Activated naive CD8-positive, alpha-beta T cell (primary cell): ENCODE measurements at regions not wholly inside any gene's neighbourhood (a gene's known extent, or its start where the extent isn't known, plus 50 kb on each side); places are given as distances from the start of the nearest gene placed in this dataset.
"Not testable (repeated sequence)": the region's sequence is repeated elsewhere in the genome, so short reads cannot be mapped to it uniquely, and the experiment has no call there.

Experiments used
- H3K27ac Mint-ChIP-seq: one replicate; pipeline ENCODE4 v1.8.0; 2021; ENCODE audit warnings: mixed read lengths
- H3K27me3 Mint-ChIP-seq: one replicate; pipeline ENCODE4 v1.8.0; 2021; ENCODE audit warnings: mixed read lengths
- H3K36me3 Mint-ChIP-seq: one replicate; pipeline ENCODE4 v1.8.0; 2021; ENCODE audit warnings: mixed read lengths
- H3K4me1 Mint-ChIP-seq: one replicate; pipeline ENCODE4 v1.8.0; 2021; ENCODE audit warnings: low read depth, mixed read lengths
- H3K4me3 Mint-ChIP-seq: one replicate; pipeline ENCODE4 v1.8.0; 2021; ENCODE audit warnings: mild to moderate bottlenecking, mixed read lengths
- H3K9me3 Mint-ChIP-seq: one replicate; pipeline ENCODE4 v1.8.0; 2021; ENCODE audit warnings: low read depth, mixed read lengths

DNA sequence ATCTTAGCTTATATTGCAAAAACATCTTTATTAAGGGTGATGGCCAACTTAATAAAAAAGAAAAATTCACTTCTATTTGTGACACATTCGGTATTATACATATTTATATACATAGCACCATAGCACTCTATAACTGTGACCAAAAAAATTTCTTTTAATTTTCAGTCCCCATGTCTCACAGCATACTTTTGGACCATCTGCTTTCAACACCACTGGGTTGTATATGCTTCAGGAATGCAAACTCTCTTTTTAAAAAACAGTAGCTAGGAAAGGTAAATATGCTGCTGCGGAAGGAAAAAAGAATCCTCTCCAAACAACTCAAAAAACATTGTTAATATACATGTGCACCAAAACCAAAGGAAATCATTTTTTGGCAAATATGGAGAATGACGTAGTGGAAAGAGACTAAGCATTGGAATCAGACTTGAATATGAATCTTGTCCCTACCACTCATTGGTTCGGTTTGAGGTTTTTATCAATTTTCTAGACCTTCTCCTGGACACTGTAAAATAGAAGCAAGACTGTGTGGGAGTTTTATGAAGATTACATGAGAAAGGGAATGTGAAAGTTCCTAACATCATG is 227.9 kb downstream of the BLID start:
- Mint-ChIP-seq H3K4me1 (no peaks in the 10 kb centered on the region), H3K27ac (no peak overlapping the region), H3K4me3 (no peak overlapping the region), H3K27me3 (no peaks in the 10 kb centered on the region), H3K36me3 (no peaks in the 10 kb centered on the region), H3K9me3 (no peaks in the 10 kb centered on the region)

DNA sequence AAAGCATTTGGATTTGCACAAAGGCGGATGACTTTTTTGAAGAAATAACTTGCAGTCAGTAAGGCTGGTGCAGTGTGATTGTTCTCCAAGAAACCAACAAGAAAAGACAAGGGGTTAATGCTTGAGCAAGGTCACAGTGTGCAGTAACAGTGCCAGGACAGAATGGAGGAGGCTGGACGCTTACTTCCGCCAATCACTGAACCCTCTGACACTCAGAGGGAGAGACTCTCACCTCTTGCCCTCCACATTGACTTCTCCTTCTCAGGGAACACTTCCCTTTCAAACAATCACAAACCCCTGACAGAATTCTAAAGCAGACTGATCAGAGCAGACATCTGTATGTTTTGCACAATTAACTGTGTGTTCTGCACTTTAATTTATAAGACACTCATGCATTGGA is 228.4 kb downstream of the BLID start:
- Mint-ChIP-seq H3K27me3 (peaks cover 2% of the 10 kb centered on the region), H3K9me3 (no peaks in the 10 kb centered on the region), H3K36me3 (no peaks in the 10 kb centered on the region), H3K4me1 (no peaks in the 10 kb centered on the region), H3K4me3 (no peak overlapping the region), H3K27ac (no peak overlapping the region)

DNA sequence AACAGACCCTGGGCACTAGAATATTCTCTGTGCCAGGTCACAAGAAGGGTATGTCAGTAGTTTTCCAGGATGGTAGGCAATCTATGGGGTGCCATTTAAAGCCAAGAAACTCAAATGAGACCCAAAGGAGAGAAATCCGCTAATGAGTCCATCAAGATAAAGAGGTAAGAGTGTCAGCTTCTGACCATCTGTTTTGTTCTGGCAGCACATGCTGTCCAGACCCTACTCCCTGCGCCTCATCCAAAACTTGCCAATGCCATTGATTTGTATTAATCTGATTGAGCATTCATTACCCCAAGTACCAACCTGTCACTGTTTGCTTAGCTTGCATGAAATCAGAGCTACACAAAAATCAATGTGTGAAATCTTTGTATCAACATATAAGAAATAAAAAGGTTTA is 229.0 kb downstream of the BLID start:
- Mint-ChIP-seq H3K27ac (no peak overlapping the region), H3K4me3 (no peak overlapping the region), H3K4me1 (no peaks in the 10 kb centered on the region), H3K9me3 (no peaks in the 10 kb centered on the region), H3K36me3 (no peaks in the 10 kb centered on the region), H3K27me3 (peaks cover 2% of the 10 kb centered on the region)

DNA sequence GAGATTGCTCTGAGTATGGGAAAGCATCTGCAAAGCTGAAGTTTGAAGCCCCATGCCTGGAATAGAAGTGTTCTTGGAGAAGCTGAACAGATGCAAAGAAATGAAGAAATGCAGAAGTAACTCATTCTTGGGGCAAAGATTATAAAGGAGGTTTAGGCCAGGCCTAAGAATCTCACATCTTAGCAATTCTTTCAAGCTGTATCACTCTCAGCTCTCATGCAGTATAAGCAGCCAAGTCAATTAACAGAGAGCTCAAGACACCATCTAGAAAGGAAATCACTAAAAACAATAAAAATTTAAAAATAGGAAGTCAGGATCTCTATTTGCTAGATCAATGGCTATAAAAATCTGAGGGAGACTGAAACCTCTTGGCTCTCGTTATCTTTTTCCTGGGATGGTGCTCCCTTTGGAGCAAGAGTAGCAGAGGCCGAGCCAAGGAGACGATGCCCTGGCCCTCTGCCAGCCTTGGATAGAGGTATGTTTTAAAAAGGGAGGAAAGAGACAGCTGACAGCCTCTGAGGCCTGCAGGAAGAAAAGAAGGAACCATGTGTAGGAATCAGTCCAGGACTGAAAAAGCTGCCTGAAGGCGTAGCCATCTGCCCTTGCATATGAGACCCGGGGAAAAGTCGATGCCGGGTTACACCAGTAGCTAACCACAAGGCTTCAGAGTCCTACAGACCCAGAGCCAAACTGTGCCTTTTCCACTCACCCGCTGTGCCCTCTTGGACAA is 229.8 kb downstream of the BLID start:
- H3K9me3 Mint-ChIP-seq, result no peaks in the 10 kb centered on the region
- no peak overlapping the region for H3K4me3 Mint-ChIP-seq
- no peak overlapping the region for H3K27ac Mint-ChIP-seq
- H3K27me3 Mint-ChIP-seq, result peaks cover 2% of the 10 kb centered on the region
- H3K36me3 Mint-ChIP-seq, result no peaks in the 10 kb centered on the region
- no peaks in the 10 kb centered on the region for H3K4me1 Mint-ChIP-seq

DNA sequence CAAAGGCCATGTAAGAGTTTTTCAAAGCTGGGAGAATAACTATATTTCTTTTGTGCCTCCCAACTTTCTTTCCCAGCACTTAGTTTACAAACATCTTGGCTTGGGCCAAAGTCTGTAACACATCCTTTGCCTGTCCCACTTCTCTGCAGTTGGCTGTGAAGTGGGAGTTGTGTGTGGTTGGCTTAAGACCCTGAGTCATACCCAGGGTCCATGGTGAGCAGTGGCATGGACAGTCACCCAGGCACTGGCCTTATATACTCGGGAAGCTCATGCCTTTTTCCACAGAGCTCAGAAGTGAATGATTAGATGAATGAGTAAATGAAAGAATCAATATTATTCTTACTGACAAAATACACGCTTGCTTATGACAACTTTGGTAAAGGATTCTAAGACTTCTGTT is 231.4 kb downstream of the BLID start:
- Mint-ChIP-seq H3K4me1 (no peaks in the 10 kb centered on the region), H3K4me3 (no peak overlapping the region), H3K36me3 (no peaks in the 10 kb centered on the region), H3K27ac (no peak overlapping the region), H3K27me3 (peaks cover 2% of the 10 kb centered on the region), H3K9me3 (no peaks in the 10 kb centered on the region)

DNA sequence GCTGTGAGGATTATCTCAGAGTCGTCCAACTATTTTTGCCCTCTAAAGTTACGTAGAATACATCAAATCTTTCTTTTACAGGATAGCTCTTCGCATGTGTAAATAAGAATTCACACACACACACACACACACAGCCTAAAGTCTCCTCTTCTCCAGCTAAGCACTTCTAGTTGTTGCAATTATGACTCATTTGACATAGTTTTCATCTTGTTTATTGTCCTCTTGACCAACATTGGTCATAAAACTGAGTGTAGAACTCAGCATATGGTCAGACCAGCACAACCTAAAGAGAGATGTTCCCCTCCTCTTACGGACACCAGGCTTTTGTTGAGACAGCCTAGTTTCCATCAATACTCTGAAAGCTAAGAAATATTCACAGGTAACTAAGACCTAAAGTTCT is 234.2 kb downstream of the BLID start:
- Mint-ChIP-seq H3K9me3 (no peaks in the 10 kb centered on the region), H3K4me1 (no peaks in the 10 kb centered on the region), H3K36me3 (no peaks in the 10 kb centered on the region), H3K27me3 (peaks cover 5% of the 10 kb centered on the region), H3K27ac (no peak overlapping the region), H3K4me3 (no peak overlapping the region)

DNA sequence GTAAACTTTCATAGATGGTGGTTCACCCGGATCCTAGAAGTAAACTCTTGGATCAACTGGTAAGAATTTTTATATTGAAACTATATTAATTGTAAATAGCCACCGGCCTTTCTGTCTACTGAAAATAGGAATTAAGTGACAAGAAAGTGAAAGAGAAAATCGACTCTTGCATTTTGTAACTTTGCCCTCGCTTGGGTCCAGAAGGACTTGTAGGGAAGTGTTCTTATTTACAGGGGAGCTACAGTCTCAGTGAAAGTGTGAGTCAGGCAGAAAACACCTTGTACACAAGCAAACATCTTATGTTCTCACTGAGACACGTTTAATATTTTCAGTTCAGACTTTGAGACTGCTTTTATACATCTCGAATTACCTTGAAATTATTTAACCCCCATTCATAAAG is 238.9 kb downstream of the BLID start:
- no peak overlapping the region for H3K27ac Mint-ChIP-seq
- H3K4me3 Mint-ChIP-seq, result no peak overlapping the region
- no peaks in the 10 kb centered on the region for H3K36me3 Mint-ChIP-seq
- H3K27me3 Mint-ChIP-seq, result peaks cover 3% of the 10 kb centered on the region
- H3K4me1 Mint-ChIP-seq, result no peaks in the 10 kb centered on the region
- H3K9me3 Mint-ChIP-seq, result no peaks in the 10 kb centered on the region

DNA sequence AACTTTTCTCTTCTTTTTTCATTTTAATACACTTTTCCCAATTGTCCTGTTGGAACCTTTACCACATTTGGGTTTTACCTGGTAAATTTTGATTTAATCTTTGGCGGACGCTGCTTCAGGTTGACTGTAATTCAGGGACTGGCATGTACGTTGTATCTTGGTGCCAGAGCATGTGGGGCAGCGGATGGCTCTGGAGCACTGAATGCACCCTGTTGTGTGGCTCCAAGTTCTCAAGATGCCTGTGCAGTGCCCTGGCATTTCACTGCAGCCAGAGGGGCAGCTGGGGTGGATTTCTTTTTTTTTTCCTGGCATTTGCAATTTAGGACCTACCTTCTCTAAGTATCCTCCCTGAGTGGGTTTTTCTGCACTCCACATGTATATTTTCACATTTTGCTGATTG is 242.2 kb downstream of the BLID start:
- Mint-ChIP-seq H3K27me3 (no peaks in the 10 kb centered on the region), H3K36me3 (peaks cover 2% of the 10 kb centered on the region), H3K4me3 (no peak overlapping the region), H3K9me3 (no peaks in the 10 kb centered on the region), H3K27ac (no peak overlapping the region), H3K4me1 (no peaks in the 10 kb centered on the region)

DNA sequence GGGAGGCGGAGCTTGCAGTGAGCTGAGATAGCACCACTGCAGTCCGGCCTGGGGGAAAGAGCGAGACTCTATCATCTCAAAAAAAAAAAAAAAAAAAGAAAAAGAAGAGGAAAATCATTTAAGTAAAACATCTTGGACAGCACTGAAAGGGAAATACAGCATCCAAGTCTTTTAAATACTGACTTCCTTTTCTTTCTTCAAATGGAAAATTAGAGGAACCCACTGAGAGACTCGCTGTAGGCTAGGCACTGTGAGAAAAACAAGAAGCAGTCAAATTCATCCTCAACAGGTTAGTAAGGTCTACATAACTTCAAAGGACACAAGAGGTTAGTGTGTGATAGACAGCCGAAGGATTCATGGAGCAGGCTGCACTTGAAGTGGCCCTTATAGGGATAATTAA is 243.7 kb downstream of the BLID start:
- no peak overlapping the region for H3K4me3 Mint-ChIP-seq
- H3K36me3 Mint-ChIP-seq, result peaks cover 2% of the 10 kb centered on the region
- no peaks in the 10 kb centered on the region for H3K4me1 Mint-ChIP-seq
- H3K9me3 Mint-ChIP-seq, result no peaks in the 10 kb centered on the region
- H3K27me3 Mint-ChIP-seq, result no peaks in the 10 kb centered on the region
- H3K27ac Mint-ChIP-seq, result no peak overlapping the region

DNA sequence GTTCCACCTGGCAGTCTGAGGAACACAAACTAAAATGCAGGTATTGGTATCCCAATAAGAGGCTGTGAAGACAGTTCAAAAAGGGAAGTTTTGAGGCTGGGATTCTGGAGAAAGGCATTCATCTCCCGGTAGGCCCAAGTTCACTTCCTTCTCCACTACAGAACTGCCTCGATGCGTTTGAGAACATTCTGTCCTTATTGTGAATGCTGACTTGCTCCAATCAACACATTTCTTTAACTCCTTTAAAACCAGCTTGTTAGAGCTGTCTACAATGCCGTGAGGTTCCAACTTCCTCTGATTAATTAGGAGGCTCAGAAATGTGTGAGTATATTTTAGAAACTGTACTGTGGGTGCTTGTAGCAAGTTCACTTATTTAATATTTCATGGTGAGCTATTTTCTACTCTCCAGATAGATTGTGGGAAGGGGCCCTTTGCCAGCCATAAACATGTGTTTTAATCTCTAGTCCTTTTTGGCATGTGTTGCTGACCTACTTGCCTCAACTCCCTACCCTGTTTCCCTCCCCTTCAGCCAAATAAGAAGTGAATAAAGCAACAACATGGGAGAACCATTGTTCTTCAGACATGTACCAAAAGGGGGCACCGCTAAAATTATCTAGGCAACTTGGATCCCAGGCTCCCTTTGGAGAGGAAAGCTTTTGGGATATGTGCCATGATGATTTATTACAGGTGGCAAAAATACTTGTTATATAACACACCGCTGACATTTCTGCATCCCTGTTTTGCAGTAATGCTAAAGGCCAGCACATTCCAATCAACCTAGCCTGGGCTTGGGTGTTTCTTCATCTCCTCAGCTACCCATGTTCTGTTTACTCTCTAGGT is 245.6 kb downstream of the BLID start:
- Mint-ChIP-seq H3K4me3 (no peak overlapping the region), H3K9me3 (no peaks in the 10 kb centered on the region), H3K36me3 (peaks cover 2% of the 10 kb centered on the region), H3K27ac (no peak overlapping the region), H3K4me1 (no peaks in the 10 kb centered on the region), H3K27me3 (no peaks in the 10 kb centered on the region)

DNA sequence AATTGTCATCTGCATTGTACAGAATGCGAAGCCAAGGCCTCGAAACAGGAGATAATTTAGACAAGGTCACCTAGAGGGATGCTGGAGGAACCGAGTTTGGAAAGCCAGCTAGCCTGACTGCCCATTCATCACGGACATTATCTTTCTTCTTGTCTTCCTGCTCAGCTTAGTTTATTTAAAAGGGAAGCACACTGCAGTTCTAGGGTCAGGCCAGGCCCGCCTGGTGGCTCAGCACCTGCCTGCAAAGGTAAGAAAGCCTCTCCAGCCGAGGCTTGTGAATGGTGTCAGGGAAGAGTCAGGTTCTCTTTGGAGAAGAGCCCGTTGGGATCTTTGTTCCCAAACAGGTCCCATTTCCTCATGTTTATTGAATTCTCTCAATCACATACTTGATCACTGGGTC is 246.5 kb downstream of the BLID start:
- H3K9me3 Mint-ChIP-seq, result no peaks in the 10 kb centered on the region
- peaks cover 2% of the 10 kb centered on the region for H3K36me3 Mint-ChIP-seq
- H3K27me3 Mint-ChIP-seq, result no peaks in the 10 kb centered on the region
- H3K27ac Mint-ChIP-seq, result no peak overlapping the region
- H3K4me3 Mint-ChIP-seq, result no peak overlapping the region
- no peaks in the 10 kb centered on the region for H3K4me1 Mint-ChIP-seq

DNA sequence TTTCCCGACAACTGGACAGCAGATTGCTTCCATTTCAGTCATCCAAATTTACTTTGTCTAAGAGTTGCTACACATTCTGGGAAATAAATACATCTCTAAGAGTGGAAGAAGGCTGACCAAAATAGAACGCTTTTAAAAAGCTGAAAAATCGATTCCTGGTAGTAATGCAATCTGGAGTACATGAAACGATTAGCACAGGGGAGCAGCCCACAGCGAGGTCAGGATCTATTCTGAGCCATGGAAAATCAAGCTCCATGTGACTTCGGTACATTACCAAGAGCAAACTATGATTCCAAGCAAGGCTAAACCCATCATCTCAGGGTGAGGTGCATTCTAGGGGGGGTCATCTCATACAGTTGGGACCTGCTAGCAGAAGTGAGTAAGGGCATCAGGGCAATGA is 249.3 kb downstream of the BLID start:
- Mint-ChIP-seq H3K27ac (no peak overlapping the region), H3K36me3 (peaks cover 2% of the 10 kb centered on the region), H3K4me3 (no peak overlapping the region), H3K27me3 (no peaks in the 10 kb centered on the region), H3K9me3 (peaks cover 5% of the 10 kb centered on the region), H3K4me1 (no peaks in the 10 kb centered on the region)

DNA sequence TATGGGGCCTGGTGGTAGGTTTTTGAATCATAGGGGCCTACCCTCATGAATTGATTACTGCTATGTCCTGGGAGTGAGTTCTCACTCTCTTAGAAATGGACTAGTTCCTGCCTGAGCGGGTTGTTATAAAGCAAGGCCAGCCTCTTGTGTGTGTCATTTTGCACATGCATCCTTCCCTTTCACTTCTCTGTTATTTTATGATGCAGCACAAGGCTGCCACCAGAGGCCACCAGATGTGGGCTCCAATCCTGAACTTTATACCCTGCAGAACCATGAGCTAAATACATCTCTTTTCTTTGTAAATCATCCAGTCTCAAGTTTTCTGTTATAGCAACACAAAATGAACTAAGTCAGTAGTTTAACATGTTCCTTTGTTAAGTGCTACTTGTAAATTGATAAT is 251.4 kb downstream of the BLID start:
- H3K4me3 Mint-ChIP-seq, result no peak overlapping the region

DNA sequence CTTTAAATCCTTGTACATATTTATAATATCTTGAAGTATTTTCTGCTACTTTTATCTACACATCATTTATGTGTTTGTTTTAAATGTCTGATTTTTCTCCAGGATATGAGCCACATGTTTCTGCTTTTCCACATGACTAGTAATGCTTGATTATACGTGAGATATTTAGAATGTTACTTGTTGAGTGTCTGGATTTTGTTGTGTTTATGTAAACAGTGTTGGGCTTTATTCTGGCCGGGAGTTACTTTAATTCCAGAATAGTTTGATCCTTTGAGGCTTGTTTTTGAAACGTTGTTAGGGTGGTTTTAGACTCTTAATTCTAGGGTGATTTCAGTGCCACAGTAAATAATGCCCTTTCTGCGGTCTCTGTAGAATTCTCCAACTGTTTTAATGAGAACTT is 252.9 kb downstream of the BLID start:
- no peak overlapping the region for H3K27ac Mint-ChIP-seq
- peaks cover 5% of the 10 kb centered on the region for H3K9me3 Mint-ChIP-seq
- no peaks in the 10 kb centered on the region for H3K36me3 Mint-ChIP-seq
- H3K4me3 Mint-ChIP-seq, result no peak overlapping the region
- no peaks in the 10 kb centered on the region for H3K27me3 Mint-ChIP-seq
- H3K4me1 Mint-ChIP-seq, result no peaks in the 10 kb centered on the region

More for the DNA sequence above, 251.4 kb downstream of the BLID start:
- H3K27ac Mint-ChIP-seq, result no peak overlapping the region
- H3K27me3 Mint-ChIP-seq, result no peaks in the 10 kb centered on the region
- H3K36me3 Mint-ChIP-seq, result no peaks in the 10 kb centered on the region
- peaks cover 5% of the 10 kb centered on the region for H3K9me3 Mint-ChIP-seq
- no peaks in the 10 kb centered on the region for H3K4me1 Mint-ChIP-seq

DNA sequence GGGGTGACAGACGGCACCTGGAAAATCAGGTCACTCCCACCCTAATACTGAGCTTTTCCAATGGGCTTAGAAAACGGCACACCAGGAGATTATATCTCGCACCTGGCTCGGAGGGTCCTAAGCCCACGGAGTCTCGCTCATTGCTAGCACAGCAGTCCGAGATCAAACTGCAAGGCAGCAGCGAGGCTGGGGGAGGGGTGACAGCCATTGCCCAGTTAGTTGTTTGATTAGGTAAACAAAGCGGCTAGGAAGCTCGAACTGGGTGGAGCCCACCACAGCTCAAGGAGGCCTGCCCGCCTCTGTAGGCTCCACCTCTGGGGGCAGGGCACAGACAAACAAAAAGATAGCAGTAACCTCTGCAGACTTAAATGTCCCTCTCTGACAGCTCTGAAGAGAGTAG is 260.9 kb downstream of the BLID start:
- H3K4me1 Mint-ChIP-seq, H3K36me3 Mint-ChIP-seq, H3K27me3 Mint-ChIP-seq, H3K4me3 Mint-ChIP-seq, H3K27ac Mint-ChIP-seq: not testable (repeated sequence)
- H3K9me3 Mint-ChIP-seq, result peaks cover 10% of the 10 kb centered on the region
